ENCODE measurements at regions not wholly inside any gene's neighbourhood (a gene's known extent, or its start where the extent isn't known, plus 50 kb on each side); places are given as distances from the start of the nearest gene placed in this dataset.

- DNase-seq: no peak
Observed at GRCh38 chr15:51156957-51157356, 62.3 kb upstream of the TNFAIP8L3 start.

GRCh38 chr15:51155891-51156290, 61.2 kb upstream of the TNFAIP8L3 start:
- peak; percentile 24 for DNase-seq

GRCh38 chr15:51155016-51155580, 60.4 kb upstream of the TNFAIP8L3 start:
- DNase-seq: no peak

Measured in left kidney (tissue), 1 donor.